22Rv1 (cell line): ENCODE measurements at regions not wholly inside any gene's neighbourhood (a gene's known extent, or its start where the extent isn't known, plus 50 kb on each side); places are given as distances from the start of the nearest gene placed in this dataset.
"Not testable (repeated sequence)": the region's sequence is repeated elsewhere in the genome, so short reads cannot be mapped to it uniquely, and the experiment has no call there.

Experiments
- H3K27ac ChIP-seq: fragments of 450-650 bp; 2 replicates; pipeline ENCODE4 v1.5.1; 2017
- CTCF ChIP-seq: fragments of 450-650 bp; IDR thresholded peaks from 2 replicates; pipeline ENCODE4 v1.5.1; 2017; ENCODE audit warnings: mild to moderate bottlenecking
- ZFX ChIP-seq: fragments of 450-650 bp; IDR thresholded peaks from 2 replicates; pipeline ENCODE4 v1.6.1; 2017; ENCODE audit warnings: antibody characterized with exemption, borderline replicate concordance

GRCh38 chrX:92231391-92231790 is 452.2 kb downstream of the PCDH11X start:
- TF ChIP-seq CTCF (no peak), ZFX (no peak)
- H3K27ac ChIP-seq = no peak overlapping the region

GRCh38 chrX:92232182-92232581 is 453.0 kb downstream of the PCDH11X start:
- TF ChIP-seq ZFX (no peak), CTCF (peak; percentile 56)
- H3K27ac ChIP-seq = no peak overlapping the region

GRCh38 chrX:92241249-92241648 is 462.1 kb downstream of the PCDH11X start:
- TF ChIP-seq CTCF = no peak
- no peak for TF ChIP-seq ZFX
- H3K27ac ChIP-seq = no peak overlapping the region

GRCh38 chrX:92247076-92247475 is 467.9 kb downstream of the PCDH11X start:
- no peak overlapping the region for H3K27ac ChIP-seq
- no peak for TF ChIP-seq ZFX
- no peak for TF ChIP-seq CTCF

GRCh38 chrX:92249125-92249524 is 469.9 kb downstream of the PCDH11X start:
- no peak for TF ChIP-seq CTCF
- no peak for TF ChIP-seq ZFX
- no peak overlapping the region for H3K27ac ChIP-seq

GRCh38 chrX:92260102-92260501 is 480.9 kb downstream of the PCDH11X start:
- TF ChIP-seq CTCF (no peak), ZFX (no peak)

GRCh38 chrX:92270936-92271855 is 492.0 kb downstream of the PCDH11X start:
- no peak for TF ChIP-seq CTCF
- no peak for TF ChIP-seq ZFX
- no peak overlapping the region for H3K27ac ChIP-seq

More at GRCh38 chrX:92260102-92260501, 480.9 kb downstream of the PCDH11X start:
- H3K27ac ChIP-seq = no peak overlapping the region

- not testable (repeated sequence) for H3K27ac ChIP-seq
Measured at GRCh38 chrX:92278556-92278955, 499.4 kb downstream of the PCDH11X start.

GRCh38 chrX:92280347-92280746 is 501.2 kb downstream of the PCDH11X start:
- H3K27ac ChIP-seq = not testable (repeated sequence)
